GM10266 (cell line): ENCODE measurements at regions not wholly inside any gene's neighbourhood (a gene's known extent, or its start where the extent isn't known, plus 50 kb on each side); places are given as distances from the start of the nearest gene placed in this dataset.
A peak's percentile ranks its signal among the peaks of the same experiment; 100 is the strongest.
"Not testable (repeated sequence)": the region's sequence is repeated elsewhere in the genome, so short reads cannot be mapped to it uniquely, and the experiment has no call there.

Experiments
- DNase-seq: peaks from one replicate; pipeline ENCODE4 v3.0.0; 2012; ENCODE audit errors: extremely low spot score
- CTCF ChIP-seq: IDR thresholded peaks from 2 replicates; pipeline ENCODE4 v1.5.1; 2012; ENCODE audit warnings: mild to moderate bottlenecking, low read depth; ENCODE audit not compliant: control insufficient read depth, insufficient read depth; ENCODE audit errors: missing control alignments

- no peak for DNase-seq
- no peak for TF ChIP-seq CTCF
These were observed 305.0 kb downstream of the TYW1 start for GRCh38 chr7:67301667-67302066.

GRCh38 chr7:67302113-67303039 is 305.7 kb downstream of the TYW1 start:
- peak; percentile 10 for TF ChIP-seq CTCF
- DNase-seq = peak; percentile 95

GRCh38 chr7:67304846-67305245 is 308.2 kb downstream of the TYW1 start:
- DNase-seq = not testable (repeated sequence)

GRCh38 chr7:67306331-67306730 is 309.7 kb downstream of the TYW1 start:
- no peak for DNase-seq
- TF ChIP-seq CTCF = no peak

GRCh38 chr7:67309764-67310549 is 313.3 kb downstream of the TYW1 start:
- no peak for DNase-seq
- no peak for TF ChIP-seq CTCF

- DNase-seq = no peak
- no peak for TF ChIP-seq CTCF
These were observed 315.3 kb downstream of the TYW1 start for GRCh38 chr7:67311901-67312300.

GRCh38 chr7:67313213-67313612 is 316.6 kb downstream of the TYW1 start:
- no peak for TF ChIP-seq CTCF
- DNase-seq = no peak

GRCh38 chr7:67316902-67317301 is 320.3 kb downstream of the TYW1 start:
- not testable (repeated sequence) for DNase-seq

GRCh38 chr7:67328257-67328656 is 331.6 kb downstream of the TYW1 start:
- DNase-seq = not testable (repeated sequence)

- not testable (repeated sequence) for DNase-seq
These were observed 338.5 kb downstream of the TYW1 start for GRCh38 chr7:67335165-67335564.

- not testable (repeated sequence) for DNase-seq
These were observed 339.0 kb downstream of the TYW1 start for GRCh38 chr7:67335663-67336062.

- DNase-seq = not testable (repeated sequence)
These were observed 341.9 kb downstream of the TYW1 start for GRCh38 chr7:67338545-67338944.
